ENCODE measurements at regions not wholly inside any gene's neighbourhood (a gene's known extent, or its start where the extent isn't known, plus 50 kb on each side); places are given as distances from the start of the nearest gene placed in this dataset.
"Not testable (repeated sequence)": the region's sequence is repeated elsewhere in the genome, so short reads cannot be mapped to it uniquely, and the experiment has no call there.

DNA sequence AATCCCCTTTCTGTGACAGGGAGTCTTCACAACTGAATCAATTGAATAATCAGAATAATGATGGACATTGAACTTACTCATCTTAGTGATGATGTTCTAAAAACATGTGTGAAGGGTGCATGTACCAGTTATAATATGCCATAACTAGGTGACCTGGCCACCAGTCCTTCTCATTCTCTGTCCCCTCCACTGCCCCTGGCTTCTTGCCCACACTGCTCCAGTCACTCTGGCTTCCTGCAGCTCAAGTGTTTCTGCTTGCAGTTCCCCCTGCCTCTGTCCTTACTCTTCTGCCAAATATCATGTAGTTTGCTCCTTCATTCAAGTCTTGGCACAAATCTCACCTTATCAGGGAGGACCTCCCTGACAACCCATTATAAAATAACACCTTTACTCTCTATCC lies 168.1 kb upstream of the SLC7A11 start:
- DNase-seq (ENCODE audit: low spot score) (no peak), ATAC-seq (no peak)
- intact Hi-C loops (cut with DNase I), result no loop called here

DNA sequence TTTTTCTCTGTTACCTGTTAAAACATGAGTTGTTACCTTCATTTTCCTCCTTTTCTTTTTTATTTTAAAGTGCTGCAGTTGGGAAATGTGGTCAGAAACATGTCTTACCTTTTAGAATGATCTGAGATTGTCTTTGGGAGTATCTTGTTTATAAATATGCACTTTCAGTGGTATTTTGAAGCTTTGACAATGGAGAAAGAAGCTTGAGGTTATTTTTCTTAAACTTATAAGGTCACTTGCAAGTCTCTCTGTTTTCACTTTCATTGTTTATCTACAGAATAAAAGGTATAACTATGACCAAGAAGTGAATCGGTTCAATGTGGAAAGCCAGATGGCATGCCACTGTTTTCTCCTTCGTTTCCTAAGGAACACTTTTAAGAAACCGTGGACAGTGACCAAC lies 167.5 kb upstream of the SLC7A11 start:
- DNase-seq (ENCODE audit: low spot score) (no peak), ATAC-seq (no peak)
- intact Hi-C loops (cut with DNase I), result no loop called here

DNA sequence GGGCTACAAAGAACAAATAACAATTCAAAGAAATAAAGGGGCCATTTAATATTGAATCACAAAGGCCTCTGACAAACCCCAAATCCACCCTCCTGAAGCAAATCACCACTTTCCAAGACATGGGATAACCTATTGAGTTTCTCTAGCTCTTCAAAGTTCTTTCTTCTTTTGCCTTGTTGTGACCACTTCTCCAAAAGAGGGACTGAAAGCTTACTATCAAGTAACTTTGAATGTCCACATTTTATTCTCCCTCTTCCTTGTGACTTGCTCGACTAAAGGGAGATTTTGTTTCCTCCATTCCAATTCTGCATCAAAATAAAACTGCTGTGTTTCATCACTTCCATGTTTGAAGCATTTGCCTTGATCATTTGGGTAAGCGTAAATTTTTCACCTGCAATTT lies 166.6 kb upstream of the SLC7A11 start:
- intact Hi-C loops (cut with DNase I), result no loop called here
- no peak for DNase-seq (ENCODE audit: low spot score)
- ATAC-seq, result no peak

DNA sequence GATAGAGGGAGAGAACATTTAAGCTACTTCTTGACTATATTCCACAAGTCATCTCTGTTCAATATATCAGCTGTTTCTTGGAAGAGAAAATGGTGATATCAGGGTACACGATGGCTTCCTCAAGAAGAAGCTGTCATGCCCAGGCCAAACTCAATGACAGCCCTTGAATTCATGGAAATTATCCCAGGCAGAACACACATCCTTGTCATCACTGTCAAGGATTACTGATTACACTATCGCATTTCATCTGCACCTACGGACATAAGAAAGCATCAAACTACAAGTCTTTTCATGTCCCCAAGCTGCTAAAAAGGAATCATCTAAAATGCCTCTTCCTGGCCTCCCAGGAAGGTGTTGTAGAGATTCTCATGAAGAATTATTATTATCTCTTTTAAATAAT lies 165.2 kb upstream of the SLC7A11 start:
- no peak for DNase-seq (ENCODE audit: low spot score)
- intact Hi-C loops (cut with DNase I), result no loop called here
- ATAC-seq, result no peak

DNA sequence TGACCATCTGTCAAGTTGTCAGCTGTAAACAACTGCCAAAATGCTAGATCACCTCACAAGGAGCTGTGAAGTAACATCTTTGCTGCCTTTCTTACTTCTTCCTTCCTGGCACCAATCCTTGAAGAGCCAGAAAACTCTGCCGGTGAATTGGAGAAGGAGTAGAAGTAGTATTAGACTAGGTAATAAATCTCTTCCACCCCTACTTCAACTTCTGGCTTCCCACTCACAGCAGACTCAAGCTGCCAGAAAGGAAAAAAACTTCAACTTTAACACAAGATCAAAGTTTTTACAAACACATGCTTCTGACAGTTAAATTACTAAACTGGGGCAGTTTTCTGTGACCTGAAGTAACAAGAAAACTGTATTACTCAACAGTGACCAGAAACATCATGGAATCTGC lies 164.7 kb upstream of the SLC7A11 start:
- intact Hi-C loops (cut with DNase I), result no loop called here
- DNase-seq (ENCODE audit: low spot score) (no peak), ATAC-seq (peak; percentile 26)

DNA sequence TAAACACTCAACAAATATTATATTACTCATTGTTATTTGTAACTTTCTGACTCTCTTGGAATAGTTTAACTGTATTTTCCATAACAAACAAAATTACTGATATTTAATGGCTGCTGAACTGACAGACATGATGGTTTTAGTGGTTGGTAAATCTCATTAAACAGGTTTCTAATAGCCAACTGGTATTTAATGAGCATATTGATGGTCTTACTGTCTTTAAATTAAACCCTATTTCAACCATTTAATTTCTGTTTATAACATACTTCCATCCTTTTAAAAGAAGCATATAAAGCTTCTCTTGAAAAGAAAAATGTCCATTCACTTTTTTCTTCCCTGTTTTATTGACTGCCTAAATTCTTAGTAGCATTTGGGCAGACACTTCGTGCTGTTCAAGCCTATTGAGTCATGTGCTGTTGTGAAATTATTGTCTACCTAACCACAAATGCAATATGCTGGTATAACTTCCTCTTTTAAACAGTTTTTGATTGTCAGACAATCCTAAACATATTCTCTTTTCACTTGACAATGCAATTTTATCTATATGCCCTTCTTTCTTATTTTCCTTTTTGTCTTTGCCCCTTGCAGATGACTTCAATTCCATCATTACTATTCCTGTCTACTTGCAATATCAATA lies 163.9 kb upstream of the SLC7A11 start:
- intact Hi-C loops (cut with DNase I), result loop anchor here (2.0 kb wide), 1 partner anchor 27 kb away; no protein-coding TSS in a partner anchor
- DNase-seq (ENCODE audit: low spot score), result no peak
- peak; percentile 77 for ATAC-seq

DNA sequence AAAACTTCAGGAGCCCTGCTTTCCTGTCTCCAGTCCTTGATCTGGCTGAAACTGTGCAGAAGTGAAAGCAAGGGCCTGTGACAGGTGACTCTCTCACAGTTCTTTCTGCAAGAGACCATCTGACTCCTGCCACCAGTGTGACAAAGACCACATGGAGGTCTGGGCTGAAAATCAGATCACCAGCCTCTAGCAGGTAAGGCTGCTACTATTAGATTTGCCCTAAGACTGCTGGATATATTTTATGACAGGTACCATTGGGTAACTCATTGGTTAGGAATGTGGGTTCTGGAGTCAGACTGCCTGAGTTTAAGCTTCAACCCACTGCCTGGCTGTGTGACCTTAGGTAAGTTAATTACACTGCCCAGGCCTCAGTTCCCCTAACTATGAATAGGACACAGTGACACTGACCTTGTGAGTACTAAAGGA lies 163.3 kb upstream of the SLC7A11 start:
- no peak for DNase-seq (ENCODE audit: low spot score)
- intact Hi-C loops (cut with DNase I), result loop anchor here (2.0 kb wide), 1 partner anchor 27 kb away; no protein-coding TSS in a partner anchor
- ATAC-seq, result no peak

DNA sequence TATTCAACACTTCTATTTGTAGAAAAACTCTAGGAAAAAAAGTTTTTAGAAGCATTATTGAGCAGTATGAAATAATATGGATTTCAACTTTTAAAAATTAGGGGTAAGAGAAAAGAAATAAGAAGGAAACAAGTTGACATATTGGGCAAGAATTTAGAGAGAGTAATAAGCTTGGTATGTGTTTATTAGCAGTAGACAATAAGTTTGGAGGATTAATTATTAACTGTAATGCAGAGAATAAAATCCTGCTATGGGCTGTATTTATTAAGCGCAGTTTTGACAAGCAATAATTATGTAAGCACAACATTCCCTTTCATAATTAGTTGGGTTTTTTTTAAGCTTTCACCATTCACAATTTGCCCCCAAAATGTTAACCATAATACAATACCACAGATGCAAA lies 162.7 kb upstream of the SLC7A11 start:
- intact Hi-C loops (cut with DNase I), result loop anchor here (2.0 kb wide), 1 partner anchor 26 kb away; no protein-coding TSS in a partner anchor
- DNase-seq (ENCODE audit: low spot score) (no peak), ATAC-seq (no peak)

DNA sequence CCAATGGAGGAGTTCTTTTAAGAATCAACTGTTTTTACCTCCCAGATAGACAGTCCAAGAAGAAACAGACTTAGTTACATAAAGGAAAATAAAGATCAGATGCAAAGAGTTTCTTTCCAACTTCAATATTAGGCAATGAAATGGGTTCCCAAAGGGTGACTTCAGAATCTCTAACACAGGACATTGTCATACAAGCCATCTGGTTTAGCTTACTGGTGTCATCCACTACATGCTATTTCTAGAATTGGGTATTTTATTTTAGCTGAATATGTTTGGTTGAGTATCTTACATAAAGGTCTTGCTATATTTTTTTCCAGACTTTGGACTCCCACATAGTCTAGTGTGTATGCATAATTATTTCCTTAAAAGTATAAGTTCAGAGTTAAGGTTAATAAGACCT lies 162.1 kb upstream of the SLC7A11 start:
- intact Hi-C loops (cut with DNase I), result loop anchor here (2.0 kb wide), 1 partner anchor 25 kb away; no protein-coding TSS in a partner anchor

DNA sequence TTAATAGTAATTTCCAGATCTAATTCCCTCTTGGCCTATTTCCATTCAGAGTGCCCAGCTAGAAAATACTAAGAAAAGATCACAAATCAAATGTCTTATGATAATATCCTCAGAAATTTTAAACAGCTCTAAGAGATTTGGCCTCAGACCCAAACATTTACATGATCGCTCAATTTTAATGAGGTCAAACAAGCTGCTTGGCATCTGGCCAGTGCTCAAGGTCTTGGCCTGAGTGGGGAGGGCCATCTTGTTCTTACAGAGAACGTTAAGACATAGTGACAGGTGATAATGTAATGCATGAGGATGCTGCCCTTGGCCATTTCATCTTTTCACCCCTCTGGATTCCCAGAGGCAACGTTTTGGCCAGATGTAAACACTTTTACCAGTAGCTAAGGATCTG lies 159.2 kb upstream of the SLC7A11 start:
- intact Hi-C loops (cut with DNase I), result no loop called here
- ATAC-seq (peak; percentile 17), DNase-seq (ENCODE audit: low spot score) (peak; percentile 61)

More for the DNA sequence above, 162.1 kb upstream of the SLC7A11 start:
- DNase-seq (ENCODE audit: low spot score), result no peak
- no peak for ATAC-seq

DNA sequence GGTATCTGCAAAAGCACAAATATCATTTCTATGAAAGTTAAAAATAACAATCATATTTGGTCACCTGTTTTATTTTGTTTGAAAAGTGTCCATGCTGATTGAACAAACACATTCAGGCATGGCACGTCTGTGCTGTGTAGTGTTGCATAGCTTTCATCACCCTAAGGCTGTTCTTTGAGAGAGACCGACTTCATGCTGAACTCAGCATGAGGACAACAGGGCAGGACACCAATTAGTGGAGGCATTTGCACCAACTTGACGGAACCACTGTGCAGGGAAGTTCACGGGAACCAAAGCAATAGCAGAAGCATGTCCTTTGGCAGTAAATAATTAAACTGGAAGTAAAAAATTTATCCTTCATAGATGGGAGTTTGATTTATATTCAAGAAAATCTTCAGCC lies 158.4 kb upstream of the SLC7A11 start:
- intact Hi-C loops (cut with DNase I), result no loop called here
- ATAC-seq (no peak), DNase-seq (ENCODE audit: low spot score) (no peak)

DNA sequence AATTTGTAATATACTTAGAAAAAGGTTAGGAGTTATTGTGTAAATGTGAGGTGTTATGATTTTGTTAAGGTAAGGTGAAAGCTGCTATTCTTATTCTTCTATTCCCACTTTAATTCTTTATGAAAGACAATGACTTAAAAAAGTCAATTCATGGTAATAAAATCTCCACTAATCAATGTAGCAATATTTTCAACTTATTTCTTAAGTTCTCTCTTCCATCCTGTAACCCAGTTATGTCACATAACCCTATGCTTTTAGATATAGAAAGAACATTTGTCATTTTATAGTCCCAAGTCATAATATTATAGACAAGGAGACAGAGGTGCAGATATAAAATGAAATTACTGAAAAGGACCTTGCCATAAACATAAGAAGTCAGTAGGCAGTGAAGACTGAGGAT lies 157.9 kb upstream of the SLC7A11 start:
- intact Hi-C loops (cut with DNase I), result no loop called here
- ATAC-seq (no peak), DNase-seq (ENCODE audit: low spot score) (no peak)

DNA sequence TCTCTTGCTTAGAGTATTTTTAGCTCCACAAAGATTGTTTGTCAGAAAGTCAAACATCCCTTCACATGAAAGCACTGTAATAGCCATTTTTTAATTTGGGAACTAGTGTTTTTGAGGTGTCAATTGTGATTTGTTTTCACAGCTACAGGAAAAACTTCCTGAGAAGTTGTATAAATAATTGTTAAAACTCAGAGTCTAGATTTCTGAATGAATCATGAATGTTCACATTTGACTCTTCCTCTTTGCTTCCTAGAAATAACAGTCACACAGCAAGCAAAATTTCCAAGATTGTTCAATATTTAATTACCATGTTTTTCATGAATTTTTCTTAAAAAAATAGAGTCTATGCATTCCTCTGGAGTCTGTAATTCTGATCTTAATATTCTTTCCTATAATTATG lies 156.9 kb upstream of the SLC7A11 start:
- intact Hi-C loops (cut with DNase I), result no loop called here
- ATAC-seq, result no peak
- no peak for DNase-seq (ENCODE audit: low spot score)

DNA sequence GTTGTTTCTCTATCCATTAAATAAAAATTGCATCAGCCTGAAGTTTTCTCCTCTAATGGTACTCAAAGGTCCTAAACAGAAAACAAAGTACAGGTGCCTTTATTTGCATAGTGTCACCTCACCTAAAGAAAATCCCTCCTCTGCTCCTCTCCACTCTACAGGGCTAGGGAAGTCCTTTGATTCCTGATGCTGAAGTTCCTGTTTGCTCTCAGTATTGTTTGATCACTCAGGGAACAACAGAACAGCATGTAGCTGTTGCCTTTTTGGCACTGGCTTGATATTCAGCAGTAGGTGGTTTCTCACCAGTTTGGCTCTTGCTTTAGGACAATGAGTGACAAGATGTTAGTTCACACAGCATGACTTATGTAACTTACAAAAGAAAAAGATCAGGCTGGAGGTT lies 156.2 kb upstream of the SLC7A11 start:
- no peak for ATAC-seq
- no peak for DNase-seq (ENCODE audit: low spot score)
- intact Hi-C loops (cut with DNase I), result loop anchor here (1.0 kb wide), 1 partner anchor 26 kb away; no protein-coding TSS in a partner anchor

DNA sequence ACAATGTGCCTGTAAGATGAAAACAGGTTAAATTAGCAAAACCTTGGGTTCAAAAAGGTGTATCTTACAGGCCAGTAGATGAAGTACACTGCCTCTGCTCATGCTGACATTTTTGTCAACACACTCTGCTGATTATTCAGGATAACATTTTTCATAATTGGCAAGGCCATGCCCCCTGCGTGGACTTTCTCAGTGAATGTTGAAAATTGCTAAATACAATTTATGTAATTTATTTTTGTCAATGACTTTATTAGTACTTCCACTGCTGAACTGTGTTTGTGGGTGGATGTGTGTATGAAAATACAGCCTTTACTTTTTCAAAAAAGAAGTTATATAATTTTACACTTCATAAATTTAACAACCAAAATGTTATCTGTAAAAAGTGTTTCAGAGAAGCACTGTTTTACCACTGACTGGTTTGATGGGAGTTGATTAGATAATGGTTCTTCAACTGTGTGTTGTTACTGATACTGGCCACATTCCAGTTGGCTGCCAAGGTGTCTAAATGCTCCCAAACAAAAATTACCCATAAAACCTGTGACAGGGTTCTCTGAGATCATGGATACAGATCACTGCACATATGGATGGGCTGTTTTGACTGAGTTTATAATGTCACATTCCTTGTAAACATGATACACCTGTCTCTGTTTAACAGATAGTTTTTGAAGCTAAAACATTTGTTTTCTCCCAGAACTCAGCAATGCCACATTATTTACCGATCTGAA lies 151.9 kb upstream of the SLC7A11 start:
- no peak for DNase-seq (ENCODE audit: low spot score)
- intact Hi-C loops (cut with DNase I), result no loop called here
- ATAC-seq, result no peak

DNA sequence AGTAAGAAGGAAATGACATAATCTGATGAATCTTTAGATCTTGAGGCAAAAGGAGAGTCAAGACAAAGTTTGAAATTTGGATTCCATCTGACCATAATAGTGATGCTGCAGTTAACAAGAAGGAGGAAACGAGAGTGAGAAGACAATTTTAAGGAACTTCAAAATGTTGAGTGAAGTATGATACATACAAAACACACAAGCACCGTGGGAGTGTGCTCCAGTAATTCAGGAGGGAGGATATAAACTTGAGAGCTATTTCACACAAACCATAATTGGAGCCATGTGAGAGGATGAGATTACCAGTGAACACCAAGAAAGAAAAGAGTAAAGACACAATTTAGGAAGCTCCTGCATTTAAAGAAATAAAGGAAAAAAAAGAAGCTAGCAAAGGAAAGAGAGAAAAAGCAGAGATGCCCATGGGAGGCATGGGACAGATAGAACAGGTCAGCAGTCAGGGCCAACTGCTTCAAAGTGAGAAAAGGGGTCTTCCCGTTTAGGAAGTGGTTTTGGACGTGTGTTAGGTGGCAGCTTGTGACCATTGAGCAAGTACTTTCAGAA lies 150.7 kb upstream of the SLC7A11 start:
- no peak for ATAC-seq

DNA sequence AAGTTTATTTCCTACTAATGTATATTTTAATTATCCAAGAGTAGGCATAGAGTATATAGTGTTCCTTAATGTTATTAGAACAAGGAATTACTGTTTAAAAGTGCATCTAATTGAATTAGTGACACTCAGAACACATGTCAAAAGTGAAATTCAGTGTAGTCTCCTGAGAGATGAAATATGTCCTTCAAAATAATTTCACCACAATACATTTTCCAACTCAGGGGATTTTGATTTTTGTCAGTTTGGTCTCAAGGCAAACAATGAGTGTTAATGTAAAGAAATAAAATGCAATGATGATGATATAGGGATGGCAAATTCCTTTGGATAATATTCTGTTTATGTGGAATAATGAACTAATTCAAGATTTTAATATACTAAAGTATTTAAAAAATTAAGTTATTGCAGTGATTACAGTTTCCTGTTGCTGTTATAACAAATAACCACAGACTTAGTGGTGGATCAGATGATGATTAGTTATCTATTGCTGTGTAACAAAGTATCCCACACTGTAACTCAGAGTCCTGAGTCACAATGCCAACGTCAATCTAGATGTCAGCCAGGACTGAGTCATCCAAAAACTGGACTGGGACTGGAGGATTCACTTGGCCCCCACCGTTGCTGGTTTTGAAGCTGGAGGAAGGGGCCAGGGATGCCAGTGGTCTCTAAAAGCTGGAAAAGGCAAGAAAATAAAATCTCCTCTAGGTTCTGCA lies 148.0 kb upstream of the SLC7A11 start:
- intact Hi-C loops (cut with DNase I), result no loop called here
- DNase-seq (ENCODE audit: low spot score) (no peak), ATAC-seq (no peak)

More for the DNA sequence above, 150.7 kb upstream of the SLC7A11 start:
- no peak for DNase-seq (ENCODE audit: low spot score)
- intact Hi-C loops (cut with DNase I), result no loop called here

DNA sequence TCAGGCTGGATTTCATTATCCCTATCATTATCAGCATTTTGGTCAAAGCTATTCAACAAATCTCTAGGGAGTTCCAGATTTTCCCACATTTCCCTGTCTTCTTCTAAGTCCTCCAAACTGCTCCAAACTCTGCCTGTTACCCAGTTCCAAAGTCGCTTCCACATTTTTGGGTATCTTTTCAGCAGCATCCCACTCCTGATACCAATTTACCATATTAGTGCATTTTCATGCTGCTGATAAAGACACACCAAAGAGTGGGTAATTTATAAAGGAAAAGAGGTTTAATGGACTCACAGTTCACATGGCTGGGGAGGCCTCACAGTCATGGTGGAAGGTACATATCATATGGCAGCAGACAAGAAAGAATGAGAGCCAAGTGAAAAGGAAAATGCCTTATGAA lies 132.8 kb upstream of the SLC7A11 start:
- intact Hi-C loops (cut with DNase I), result no loop called here
- DNase-seq (ENCODE audit: low spot score) (no peak), ATAC-seq (no peak)

DNA sequence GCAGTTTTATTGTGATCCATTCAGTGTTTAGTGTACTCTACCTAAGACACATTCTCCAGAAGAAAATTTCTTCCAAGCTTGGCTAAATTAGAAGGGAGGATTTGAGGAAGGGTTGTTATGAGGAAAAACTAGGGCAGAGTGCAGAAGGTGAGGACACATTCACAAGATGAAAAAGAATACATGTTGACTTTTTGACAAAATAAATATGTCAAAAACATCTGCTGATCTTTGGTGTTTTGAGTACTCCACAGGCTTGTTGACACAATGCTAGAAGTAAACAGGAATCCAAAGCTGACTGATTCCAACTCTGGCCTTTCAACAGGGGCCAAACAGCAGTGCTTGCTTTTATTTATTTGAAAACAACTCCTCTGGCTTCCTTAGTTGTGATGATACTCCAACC lies 125.8 kb upstream of the SLC7A11 start:
- intact Hi-C loops (cut with DNase I), result no loop called here
- no peak for ATAC-seq
- no peak for DNase-seq (ENCODE audit: low spot score)

DNA sequence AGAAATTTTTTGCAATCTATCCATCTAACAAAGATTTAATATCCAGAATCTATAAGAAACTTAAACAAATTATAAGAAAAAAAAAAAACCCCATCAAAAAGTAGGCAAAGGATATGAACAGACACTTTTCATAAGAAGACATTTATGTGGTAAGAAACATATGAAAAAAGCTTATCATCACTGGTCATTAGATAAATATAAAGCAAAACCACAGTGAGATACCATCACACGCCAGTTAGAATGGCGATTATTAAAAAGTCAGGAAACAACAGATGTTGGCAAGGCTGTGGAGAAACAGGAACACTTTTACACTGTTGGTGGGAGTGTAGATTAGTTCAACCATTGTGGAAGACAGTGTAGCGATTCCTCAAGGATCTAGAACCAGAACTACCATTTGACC lies 110.3 kb upstream of the SLC7A11 start:
- DNase-seq (ENCODE audit: low spot score); ATAC-seq; intact Hi-C loops (cut with DNase I): not testable (repeated sequence)
